GM10266 (cell line): ENCODE measurements at regions not wholly inside any gene's neighbourhood (a gene's known extent, or its start where the extent isn't known, plus 50 kb on each side); places are given as distances from the start of the nearest gene placed in this dataset.

Source experiments
- DNase-seq: peaks from one replicate; pipeline ENCODE4 v3.0.0; 2012; ENCODE audit errors: extremely low spot score
- TF ChIP-seq, protein P1 (sequence below): IDR thresholded peaks from 2 replicates; pipeline ENCODE4 v1.5.1; 2012; ENCODE audit warnings: mild to moderate bottlenecking, low read depth; ENCODE audit not compliant: control insufficient read depth, insufficient read depth; ENCODE audit errors: missing control alignments

DNA sequence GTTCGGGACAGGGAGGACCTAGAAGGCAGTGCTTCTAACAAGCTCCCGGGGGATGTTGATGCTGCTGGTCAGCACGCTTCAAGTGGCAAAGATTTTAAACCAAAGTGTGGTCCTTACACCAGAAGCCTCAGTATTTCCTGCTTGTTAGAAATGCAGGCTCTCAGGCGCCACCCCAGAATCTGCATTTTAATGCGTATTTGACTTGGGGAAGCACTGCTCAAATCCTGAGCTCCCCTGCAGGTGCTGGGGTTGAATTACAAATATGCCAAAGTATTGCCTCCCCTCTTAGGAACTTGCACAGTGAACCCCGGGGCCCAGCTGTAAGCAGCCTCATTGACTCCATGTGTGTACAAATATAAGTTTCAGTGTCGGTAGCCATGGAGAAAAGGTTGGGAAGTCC is 70.8 kb upstream of the RAI2 start:
- TF ChIP-seq, protein P1, sequence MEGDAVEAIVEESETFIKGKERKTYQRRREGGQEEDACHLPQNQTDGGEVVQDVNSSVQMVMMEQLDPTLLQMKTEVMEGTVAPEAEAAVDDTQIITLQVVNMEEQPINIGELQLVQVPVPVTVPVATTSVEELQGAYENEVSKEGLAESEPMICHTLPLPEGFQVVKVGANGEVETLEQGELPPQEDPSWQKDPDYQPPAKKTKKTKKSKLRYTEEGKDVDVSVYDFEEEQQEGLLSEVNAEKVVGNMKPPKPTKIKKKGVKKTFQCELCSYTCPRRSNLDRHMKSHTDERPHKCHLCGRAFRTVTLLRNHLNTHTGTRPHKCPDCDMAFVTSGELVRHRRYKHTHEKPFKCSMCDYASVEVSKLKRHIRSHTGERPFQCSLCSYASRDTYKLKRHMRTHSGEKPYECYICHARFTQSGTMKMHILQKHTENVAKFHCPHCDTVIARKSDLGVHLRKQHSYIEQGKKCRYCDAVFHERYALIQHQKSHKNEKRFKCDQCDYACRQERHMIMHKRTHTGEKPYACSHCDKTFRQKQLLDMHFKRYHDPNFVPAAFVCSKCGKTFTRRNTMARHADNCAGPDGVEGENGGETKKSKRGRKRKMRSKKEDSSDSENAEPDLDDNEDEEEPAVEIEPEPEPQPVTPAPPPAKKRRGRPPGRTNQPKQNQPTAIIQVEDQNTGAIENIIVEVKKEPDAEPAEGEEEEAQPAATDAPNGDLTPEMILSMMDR, result no peak
- DNase-seq, result no peak

DNA sequence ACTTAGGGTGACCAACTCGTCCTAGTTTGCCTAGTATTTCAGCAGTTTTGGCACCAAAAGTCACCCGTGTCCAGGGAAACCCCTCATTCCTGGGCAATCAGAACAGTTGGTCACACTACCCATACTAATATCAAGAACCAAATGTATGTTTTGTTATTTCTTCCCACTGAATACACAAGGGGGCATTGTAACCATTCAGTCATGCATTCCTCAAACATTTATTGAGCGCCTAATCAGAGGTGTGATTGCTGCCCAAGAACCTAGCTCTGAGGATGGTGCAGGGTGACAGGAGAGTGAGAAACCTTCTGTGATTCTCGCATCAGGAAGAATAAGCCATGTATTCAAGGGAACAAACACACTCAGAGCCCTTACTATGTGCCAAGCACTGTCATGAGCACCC is 69.8 kb upstream of the RAI2 start:
- TF ChIP-seq, protein P1, result no peak
- DNase-seq, result no peak

DNA sequence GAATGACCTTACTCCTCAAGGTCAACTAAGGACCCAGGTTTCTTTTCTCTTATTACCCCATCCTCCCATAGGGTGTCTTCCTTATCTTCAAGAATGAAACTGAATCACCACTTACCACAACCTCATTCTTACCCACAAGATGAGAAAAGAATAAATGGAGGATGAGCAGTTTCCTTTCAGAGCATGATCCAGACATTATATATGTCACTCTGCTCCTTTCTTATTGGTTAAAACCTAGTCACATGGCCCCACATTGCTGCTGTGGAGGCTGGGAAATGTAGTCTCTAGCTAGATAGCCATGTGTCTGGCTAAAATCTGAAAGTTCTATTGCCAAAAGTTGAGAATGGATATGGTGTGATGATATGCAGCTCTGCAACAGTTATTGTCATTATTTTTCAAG is 62.4 kb upstream of the RAI2 start:
- no peak for DNase-seq
- TF ChIP-seq, protein P1, result no peak

DNA sequence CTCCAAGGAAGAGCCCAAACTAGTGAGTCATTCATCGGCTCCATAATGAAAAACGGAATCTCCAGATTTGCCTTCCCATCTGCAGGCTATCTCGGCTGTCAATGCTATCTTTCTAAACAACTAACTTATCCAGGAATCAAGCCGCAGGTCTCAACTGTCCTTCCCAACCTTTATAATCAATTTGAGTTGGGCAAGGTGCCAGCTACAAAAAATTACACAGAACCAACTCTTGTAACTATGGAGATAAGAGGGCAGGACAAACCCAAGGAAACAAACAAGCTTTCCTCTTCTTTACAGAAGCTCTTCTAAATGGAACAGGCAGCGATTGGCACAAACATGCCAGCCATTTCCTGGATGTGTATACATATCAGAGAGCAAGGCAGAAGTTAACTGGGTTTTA is 61.2 kb upstream of the RAI2 start:
- DNase-seq, result no peak
- TF ChIP-seq, protein P1, result no peak

DNA sequence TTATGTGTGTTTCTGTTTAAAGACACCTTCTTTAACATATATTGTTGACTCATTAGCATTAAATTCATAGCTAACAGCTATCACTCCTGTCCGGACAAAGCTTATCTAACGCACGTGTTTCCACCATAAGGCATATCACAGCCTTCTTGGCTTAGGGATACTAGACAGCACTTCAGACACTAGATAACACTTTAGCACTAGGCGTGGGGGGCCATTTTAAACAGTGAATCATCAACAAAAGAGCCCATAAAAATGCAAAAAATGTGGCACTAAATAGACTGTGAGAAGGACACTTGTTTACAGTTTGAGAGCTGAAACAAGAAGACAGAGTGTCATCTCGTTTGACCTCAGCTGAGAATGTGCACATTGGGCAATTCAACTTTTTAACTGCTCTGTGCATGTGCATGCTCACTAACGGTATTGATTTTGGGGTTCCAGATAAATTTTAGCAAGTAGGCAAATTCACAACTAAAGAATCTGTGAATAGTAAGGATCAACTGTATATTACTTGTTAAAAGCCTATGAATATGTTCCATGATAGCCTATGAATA is 58.9 kb upstream of the RAI2 start:
- TF ChIP-seq, protein P1, result no peak
- DNase-seq, result no peak

DNA sequence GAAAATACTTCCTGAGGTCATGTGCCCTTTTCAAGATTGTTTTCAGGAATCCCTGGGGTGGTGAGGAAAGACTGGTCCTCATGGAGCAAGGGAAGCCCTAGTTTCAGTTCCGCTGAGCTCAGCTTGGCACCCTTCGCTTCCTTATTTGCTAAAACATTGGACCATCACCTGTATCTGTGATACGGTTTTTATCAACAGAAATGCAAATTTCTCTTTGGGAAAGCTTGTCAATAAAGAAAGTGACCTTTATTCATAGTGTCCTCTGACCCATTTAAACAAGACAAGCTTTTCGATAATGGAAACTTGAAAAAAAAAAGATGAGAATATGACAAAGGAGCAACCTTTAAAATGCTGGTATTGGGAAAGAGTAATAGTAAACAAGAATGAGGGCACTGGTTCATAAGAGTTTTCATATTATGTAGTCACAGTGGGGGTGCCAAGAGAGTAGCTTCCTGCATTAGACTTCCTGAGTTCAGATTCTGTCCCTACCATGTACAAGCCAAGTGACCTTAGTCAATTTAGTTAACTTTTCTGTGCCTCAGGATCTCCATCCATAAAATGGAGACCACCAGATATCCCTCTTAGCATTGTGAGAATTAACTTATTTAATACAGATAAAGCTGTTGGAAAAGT is 57.0 kb upstream of the RAI2 start:
- TF ChIP-seq, protein P1, result no peak
- DNase-seq, result no peak

DNA sequence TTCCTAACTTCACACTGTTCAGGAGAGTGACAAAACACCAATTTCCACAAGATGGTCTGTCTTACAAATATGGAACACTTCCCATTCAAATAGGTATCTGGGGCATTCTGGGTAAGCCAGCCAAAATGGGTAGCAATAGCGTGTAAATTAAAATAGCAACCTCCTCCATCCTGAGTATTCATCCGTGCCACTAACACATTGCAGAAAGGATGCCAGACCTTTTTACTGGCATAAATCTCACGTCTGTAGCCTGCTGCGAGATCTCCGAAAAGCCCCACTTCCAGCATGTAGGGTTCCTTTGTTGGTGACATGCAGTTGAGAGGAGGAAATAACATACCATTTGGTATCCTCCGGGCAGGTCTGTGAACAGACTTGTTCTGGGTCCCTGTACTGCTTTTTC is 52.7 kb upstream of the RAI2 start:
- TF ChIP-seq, protein P1, result no peak
- no peak for DNase-seq
